Mesothelial cell of epicardium (in vitro differentiated cells): ENCODE measurements at regions not wholly inside any gene's neighbourhood (a gene's known extent, or its start where the extent isn't known, plus 50 kb on each side); places are given as distances from the start of the nearest gene placed in this dataset.
"Not testable (repeated sequence)": the region's sequence is repeated elsewhere in the genome, so short reads cannot be mapped to it uniquely, and the experiment has no call there.

Experiments
- DNase-seq, 2 experiments: peaks; one replicate each; pipeline ENCODE4 v3.0.0; 2021; ENCODE audit warnings: low spot score in 2 of 2; ENCODE audit not compliant: unreplicated experiment in 2 of 2
- H3K27ac Mint-ChIP-seq: 2 replicates; pipeline ENCODE4 v1.8.0; 2021; ENCODE audit warnings: mixed read lengths
- H3K27me3 Mint-ChIP-seq: 2 replicates; pipeline ENCODE4 v1.8.0; 2021; ENCODE audit warnings: low read depth, mixed read lengths
- H3K36me3 Mint-ChIP-seq: 2 replicates; pipeline ENCODE4 v1.8.0; 2021; ENCODE audit warnings: mixed read lengths
- H3K4me1 Mint-ChIP-seq: 2 replicates; pipeline ENCODE4 v1.8.0; 2021; ENCODE audit warnings: mixed read lengths
- H3K4me3 Mint-ChIP-seq: 2 replicates; pipeline ENCODE4 v1.8.0; 2021; ENCODE audit warnings: mild to moderate bottlenecking, moderate library complexity, mixed read lengths
- H3K9me3 Mint-ChIP-seq: 2 replicates; pipeline ENCODE4 v1.8.0; 2021; ENCODE audit warnings: mixed read lengths
- TF ChIP-seq, protein P1 (sequence below): fragments of 200-600 bp; sonication (generic); IDR thresholded peaks from one replicate; pipeline ENCODE4 v1.5.0; 2021; ENCODE audit warnings: antibody characterized with exemption; ENCODE audit not compliant: unreplicated experiment

DNA sequence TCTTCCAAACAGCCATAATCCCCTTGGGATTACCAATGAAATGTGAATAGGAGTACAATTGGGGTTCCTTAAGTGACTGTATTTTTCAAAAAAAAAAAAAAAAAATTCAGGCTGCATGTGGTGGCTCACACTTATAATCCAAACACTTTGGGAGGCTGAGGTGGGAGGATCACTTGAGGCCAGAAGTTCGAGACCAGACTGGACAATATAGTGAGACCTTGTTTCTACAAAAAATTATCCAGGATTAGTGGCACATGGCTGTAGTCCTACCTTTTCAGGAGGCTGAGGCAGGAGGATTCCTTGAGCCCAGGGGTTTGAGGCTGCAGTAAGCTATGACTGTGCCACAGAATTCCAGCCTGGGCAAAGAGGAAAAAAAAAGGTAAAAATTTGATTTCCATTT lies 189.6 kb upstream of the GATA6 start:
- no peak overlapping the region for H3K4me3 Mint-ChIP-seq
- no peak overlapping the region for H3K27ac Mint-ChIP-seq
- no peaks in the 10 kb centered on the region for H3K36me3 Mint-ChIP-seq
- no peaks in the 10 kb centered on the region for H3K27me3 Mint-ChIP-seq
- peaks cover 5% of the 10 kb centered on the region for H3K9me3 Mint-ChIP-seq
- TF ChIP-seq, protein P1, sequence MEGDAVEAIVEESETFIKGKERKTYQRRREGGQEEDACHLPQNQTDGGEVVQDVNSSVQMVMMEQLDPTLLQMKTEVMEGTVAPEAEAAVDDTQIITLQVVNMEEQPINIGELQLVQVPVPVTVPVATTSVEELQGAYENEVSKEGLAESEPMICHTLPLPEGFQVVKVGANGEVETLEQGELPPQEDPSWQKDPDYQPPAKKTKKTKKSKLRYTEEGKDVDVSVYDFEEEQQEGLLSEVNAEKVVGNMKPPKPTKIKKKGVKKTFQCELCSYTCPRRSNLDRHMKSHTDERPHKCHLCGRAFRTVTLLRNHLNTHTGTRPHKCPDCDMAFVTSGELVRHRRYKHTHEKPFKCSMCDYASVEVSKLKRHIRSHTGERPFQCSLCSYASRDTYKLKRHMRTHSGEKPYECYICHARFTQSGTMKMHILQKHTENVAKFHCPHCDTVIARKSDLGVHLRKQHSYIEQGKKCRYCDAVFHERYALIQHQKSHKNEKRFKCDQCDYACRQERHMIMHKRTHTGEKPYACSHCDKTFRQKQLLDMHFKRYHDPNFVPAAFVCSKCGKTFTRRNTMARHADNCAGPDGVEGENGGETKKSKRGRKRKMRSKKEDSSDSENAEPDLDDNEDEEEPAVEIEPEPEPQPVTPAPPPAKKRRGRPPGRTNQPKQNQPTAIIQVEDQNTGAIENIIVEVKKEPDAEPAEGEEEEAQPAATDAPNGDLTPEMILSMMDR, result no peak
- H3K4me1 Mint-ChIP-seq, result peaks cover 25% of the 10 kb centered on the region
- DNase-seq, result no peak

DNA sequence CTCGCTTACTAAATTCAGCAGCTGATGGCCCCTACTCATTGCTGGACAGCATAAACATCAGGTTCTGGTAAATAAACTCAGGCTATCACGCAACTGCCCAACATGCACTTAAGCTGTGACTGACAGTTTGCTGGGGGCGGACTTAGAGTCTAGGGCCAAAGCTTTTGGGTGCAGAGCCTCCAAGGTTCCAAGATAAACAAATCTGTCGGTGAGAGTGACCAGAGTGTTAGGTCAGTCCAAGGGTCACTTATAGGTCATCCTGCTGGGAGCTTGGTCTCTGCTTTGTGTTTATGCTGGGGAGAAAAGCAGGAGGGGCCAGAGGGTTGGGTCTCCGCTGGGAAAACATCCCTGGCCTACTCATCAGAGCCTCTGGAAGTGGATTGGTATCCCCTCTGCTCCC lies 188.6 kb upstream of the GATA6 start:
- TF ChIP-seq, protein P1, result no peak
- no peaks in the 10 kb centered on the region for H3K27me3 Mint-ChIP-seq
- H3K9me3 Mint-ChIP-seq, result peaks cover 5% of the 10 kb centered on the region
- no peak overlapping the region for H3K27ac Mint-ChIP-seq
- no peaks in the 10 kb centered on the region for H3K36me3 Mint-ChIP-seq
- H3K4me1 Mint-ChIP-seq, result peaks cover 25% of the 10 kb centered on the region
- no peak for DNase-seq
- no peak overlapping the region for H3K4me3 Mint-ChIP-seq

DNA sequence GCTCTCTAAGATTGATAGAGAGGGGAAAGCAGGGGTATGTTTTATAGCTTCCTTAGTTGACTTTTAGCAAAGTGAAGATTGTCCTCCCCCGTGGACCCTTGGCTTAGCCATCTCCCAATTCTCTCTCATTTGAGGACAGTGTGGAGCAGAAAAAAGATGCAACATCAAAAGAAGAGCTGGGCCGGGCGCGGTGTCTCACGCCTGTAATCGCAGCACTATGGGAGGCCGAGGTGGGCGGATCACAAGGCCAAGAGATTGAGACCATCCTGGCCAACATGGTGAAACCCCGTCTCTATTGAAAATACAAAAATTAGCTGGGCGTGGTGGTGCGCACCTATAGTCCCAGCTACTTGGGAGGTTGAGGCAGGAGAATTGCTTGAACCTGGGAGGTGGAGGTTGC lies 187.9 kb upstream of the GATA6 start:
- not testable (repeated sequence) for H3K27me3 Mint-ChIP-seq, H3K4me3 Mint-ChIP-seq, DNase-seq, H3K9me3 Mint-ChIP-seq, H3K36me3 Mint-ChIP-seq, H3K27ac Mint-ChIP-seq
- H3K4me1 Mint-ChIP-seq, result peaks cover 25% of the 10 kb centered on the region

DNA sequence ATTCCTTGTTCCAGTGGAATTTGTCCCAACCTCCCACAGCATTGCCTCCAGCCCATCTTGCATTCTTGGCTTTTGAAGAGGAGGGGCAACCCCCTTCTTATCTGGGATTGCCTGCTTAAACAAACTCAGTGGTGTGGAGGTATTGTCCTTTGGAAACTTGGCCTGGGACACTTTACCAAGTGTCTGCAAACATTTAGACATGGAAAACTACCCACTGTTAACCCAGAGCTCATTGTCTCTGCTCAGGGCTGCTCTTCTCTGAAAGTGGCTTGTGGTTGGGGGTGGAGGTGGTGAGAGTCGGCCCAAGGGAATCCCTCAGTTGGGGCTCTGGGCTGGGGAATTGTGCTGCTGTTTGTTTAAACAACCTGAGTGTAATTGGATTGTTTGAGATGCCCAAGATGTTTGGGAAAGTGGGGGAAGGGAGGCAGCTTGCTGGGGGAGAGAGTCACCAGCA lies 178.3 kb upstream of the GATA6 start:
- H3K4me1 Mint-ChIP-seq, result peaks cover 22% of the 10 kb centered on the region
- H3K36me3 Mint-ChIP-seq, result no peaks in the 10 kb centered on the region
- peak overlapping the region; percentile 89 for H3K27ac Mint-ChIP-seq
- H3K4me3 Mint-ChIP-seq, result no peak overlapping the region
- peaks cover 6% of the 10 kb centered on the region for H3K9me3 Mint-ChIP-seq
- DNase-seq, result no peak
- no peaks in the 10 kb centered on the region for H3K27me3 Mint-ChIP-seq
- TF ChIP-seq, protein P1, result no peak

GRCh38 chr18:21991886-21992285 lies 177.5 kb upstream of the GATA6 start:
- TF ChIP-seq, protein P1, result no peak
- Mint-ChIP-seq H3K36me3 (no peaks in the 10 kb centered on the region), H3K27me3 (no peaks in the 10 kb centered on the region), H3K4me3 (no peak overlapping the region), H3K4me1 (peaks cover 26% of the 10 kb centered on the region), H3K27ac (peak overlapping the region; percentile 89), H3K9me3 (peaks cover 6% of the 10 kb centered on the region)
- DNase-seq, result no peak

DNA sequence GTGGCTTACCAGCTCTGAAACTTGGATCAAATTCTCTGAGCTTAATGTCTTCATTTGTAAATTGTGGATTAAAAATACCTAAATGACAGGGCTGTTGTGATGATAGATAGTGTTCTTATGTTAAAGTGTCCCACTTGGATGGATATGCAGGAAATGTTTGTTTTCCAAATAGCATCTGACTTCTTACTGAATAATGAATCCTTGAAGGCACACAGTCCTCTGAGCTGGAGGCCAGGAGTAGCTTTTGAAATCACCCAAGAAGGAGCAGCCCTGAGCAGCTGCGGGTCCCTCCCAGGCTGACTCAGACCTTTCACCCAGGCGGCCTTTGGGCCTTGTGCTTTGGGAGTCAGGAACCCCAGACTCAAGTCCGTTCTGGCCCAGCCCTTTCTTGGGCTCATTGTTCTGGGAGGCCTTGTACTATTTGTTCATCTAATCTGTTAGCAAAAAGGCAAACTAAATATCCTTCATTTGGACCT lies 173.0 kb upstream of the GATA6 start:
- Mint-ChIP-seq H3K27ac (no peak overlapping the region), H3K4me1 (peaks cover 30% of the 10 kb centered on the region), H3K36me3 (no peaks in the 10 kb centered on the region), H3K9me3 (no peaks in the 10 kb centered on the region), H3K27me3 (no peaks in the 10 kb centered on the region), H3K4me3 (no peak overlapping the region)
- TF ChIP-seq, protein P1, result no peak
- DNase-seq, result no peak
